DMS 273 (cell line): ENCODE measurements at regions not wholly inside any gene's neighbourhood (a gene's known extent, or its start where the extent isn't known, plus 50 kb on each side); places are given as distances from the start of the nearest gene placed in this dataset.

ENCODE experiments used
- DNase-seq: peaks from one replicate; lab custom pipeline; 2025; ENCODE audit not compliant: unreplicated experiment; lab: John Stamatoyannopoulos, UW

GRCh38 chr17:36727577-36727976, 126.2 kb downstream of the MRM1 start:
- no peak for DNase-seq

GRCh38 chr17:36728030-36728991, 126.9 kb downstream of the MRM1 start:
- no peak for DNase-seq

GRCh38 chr17:36730095-36730808, 128.9 kb downstream of the MRM1 start:
- no peak for DNase-seq

GRCh38 chr17:36730857-36731490, 129.6 kb downstream of the MRM1 start:
- no peak for DNase-seq

GRCh38 chr17:36731811-36732210, 130.4 kb downstream of the MRM1 start:
- DNase-seq, result peak; percentile 56

- DNase-seq, result no peak
Measured at GRCh38 chr17:36732351-36732750, 131.0 kb downstream of the MRM1 start.

- no peak for DNase-seq
Measured at GRCh38 chr17:36736201-36737156, 135.1 kb downstream of the MRM1 start.

GRCh38 chr17:36739208-36739607, 137.8 kb downstream of the MRM1 start:
- no peak for DNase-seq

GRCh38 chr17:36740157-36740556, 138.8 kb downstream of the MRM1 start:
- no peak for DNase-seq

- no peak for DNase-seq
Measured at GRCh38 chr17:36741019-36741902, 139.9 kb downstream of the MRM1 start.

GRCh38 chr17:36742267-36743000, 141.1 kb downstream of the MRM1 start:
- DNase-seq, result peak; percentile 20

- DNase-seq, result no peak
Measured at GRCh38 chr17:36743130-36743529, 141.7 kb downstream of the MRM1 start.

- DNase-seq, result no peak
Measured at GRCh38 chr17:36746381-36747053, 145.1 kb downstream of the MRM1 start.

GRCh38 chr17:36747861-36748260, 146.5 kb downstream of the MRM1 start:
- no peak for DNase-seq

GRCh38 chr17:36748272-36748671, 146.9 kb downstream of the MRM1 start:
- DNase-seq, result no peak

- no peak for DNase-seq
Measured at GRCh38 chr17:36749493-36749892, 148.1 kb downstream of the MRM1 start.

- DNase-seq, result no peak
Measured at GRCh38 chr17:36750316-36750885, 149.0 kb downstream of the MRM1 start.
